ENCODE measurements at regions not wholly inside any gene's neighbourhood (a gene's known extent, or its start where the extent isn't known, plus 50 kb on each side); places are given as distances from the start of the nearest gene placed in this dataset.

DNA sequence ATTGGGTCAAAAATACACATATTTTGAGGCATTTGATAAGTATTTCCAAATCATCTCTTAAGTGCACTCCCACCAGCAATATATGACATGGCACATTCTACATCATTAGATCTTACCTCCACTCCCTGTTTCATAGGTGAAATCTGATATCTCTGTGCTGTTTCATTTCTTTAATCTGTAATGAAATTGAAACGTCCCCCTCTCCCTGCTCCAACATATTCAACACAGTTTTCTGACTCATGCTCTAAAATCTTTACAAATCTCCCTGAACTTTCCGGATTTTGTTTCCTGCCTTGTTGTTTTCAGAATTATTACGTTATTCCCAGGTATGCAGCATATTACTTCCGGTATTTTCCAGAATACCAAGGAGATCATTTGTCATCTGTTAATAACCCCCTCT lies 66.1 kb upstream of the AKT3 start:
- DNase-seq (ENCODE audit: low spot score), result no peak
- no peak overlapping the region for H3K27ac ChIP-seq
- no peak overlapping the region for H3K4me3 ChIP-seq
- TF ChIP-seq, protein P1, sequence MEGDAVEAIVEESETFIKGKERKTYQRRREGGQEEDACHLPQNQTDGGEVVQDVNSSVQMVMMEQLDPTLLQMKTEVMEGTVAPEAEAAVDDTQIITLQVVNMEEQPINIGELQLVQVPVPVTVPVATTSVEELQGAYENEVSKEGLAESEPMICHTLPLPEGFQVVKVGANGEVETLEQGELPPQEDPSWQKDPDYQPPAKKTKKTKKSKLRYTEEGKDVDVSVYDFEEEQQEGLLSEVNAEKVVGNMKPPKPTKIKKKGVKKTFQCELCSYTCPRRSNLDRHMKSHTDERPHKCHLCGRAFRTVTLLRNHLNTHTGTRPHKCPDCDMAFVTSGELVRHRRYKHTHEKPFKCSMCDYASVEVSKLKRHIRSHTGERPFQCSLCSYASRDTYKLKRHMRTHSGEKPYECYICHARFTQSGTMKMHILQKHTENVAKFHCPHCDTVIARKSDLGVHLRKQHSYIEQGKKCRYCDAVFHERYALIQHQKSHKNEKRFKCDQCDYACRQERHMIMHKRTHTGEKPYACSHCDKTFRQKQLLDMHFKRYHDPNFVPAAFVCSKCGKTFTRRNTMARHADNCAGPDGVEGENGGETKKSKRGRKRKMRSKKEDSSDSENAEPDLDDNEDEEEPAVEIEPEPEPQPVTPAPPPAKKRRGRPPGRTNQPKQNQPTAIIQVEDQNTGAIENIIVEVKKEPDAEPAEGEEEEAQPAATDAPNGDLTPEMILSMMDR (IDR thresholded peaks at IDR 0.05), result no peak

DNA sequence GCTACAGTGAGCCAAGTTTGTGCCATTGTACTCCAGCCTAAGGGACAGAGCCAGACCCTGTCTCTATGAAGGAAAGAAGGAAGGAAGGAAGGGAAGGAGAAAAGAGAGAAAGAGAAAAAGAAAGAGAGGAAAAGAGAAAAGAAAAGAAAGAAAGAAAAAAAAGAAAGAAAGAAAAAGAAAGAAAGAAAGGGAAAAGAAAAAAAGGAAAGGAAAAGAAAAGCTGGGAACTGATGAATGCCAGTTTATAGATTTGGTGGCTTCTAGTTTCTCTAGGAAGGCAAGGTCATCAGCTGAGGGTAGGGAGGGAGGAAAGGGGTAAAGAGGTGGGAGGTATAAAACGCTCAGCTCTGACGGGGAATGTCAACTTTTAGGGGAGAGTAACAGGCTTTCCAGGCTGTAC lies 62.3 kb upstream of the AKT3 start:
- Histone ChIP-seq H3K4me3 (no peak overlapping the region), H3K27ac (no peak overlapping the region)
- TF ChIP-seq, protein P1 (IDR thresholded peaks at IDR 0.05), result no peak
- no peak for DNase-seq (ENCODE audit: low spot score)

DNA sequence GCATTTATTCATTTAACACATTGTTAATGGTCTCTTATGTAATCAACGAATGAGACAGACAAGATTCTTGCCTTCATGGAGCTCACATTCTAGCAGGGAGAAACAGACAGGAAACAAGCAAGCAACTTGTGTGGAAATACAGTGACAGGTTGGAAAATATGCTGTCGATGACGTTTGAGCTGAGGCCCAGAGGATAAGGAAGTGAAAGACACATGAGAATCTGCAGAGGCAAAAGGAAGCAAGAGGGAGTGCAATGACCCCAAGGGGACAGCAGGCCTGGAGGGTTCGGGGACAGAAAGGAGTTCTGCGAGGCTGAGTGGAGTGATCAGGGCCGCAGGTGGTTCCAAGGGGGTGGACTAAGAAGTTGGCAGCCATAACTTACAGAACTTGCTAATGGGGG lies 60.6 kb upstream of the AKT3 start:
- H3K27ac ChIP-seq, result no peak overlapping the region
- no peak overlapping the region for H3K4me3 ChIP-seq
- TF ChIP-seq, protein P1 (IDR thresholded peaks at IDR 0.05), result no peak
- no peak for DNase-seq (ENCODE audit: low spot score)

DNA sequence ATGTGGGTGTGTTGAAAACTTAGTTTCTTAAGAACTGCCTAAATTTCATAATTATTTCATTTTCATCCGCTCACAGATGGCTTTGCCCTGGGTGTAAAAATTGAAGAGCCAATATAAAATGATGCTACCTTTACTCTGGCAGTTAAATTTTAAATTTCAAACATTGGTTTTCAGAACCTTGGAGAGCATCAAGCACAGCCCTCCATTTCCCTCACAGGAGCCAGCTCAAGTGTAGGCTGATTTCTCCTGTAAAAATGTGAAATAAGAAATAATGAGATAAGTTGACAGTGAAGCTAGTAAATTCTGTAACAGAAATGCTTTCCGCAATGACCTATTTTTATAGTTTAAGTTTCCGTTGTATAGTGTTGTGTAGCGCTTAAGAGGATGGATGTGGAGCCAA lies 53.9 kb upstream of the AKT3 start:
- Histone ChIP-seq H3K27ac (no peak overlapping the region), H3K4me3 (no peak overlapping the region)
- TF ChIP-seq, protein P1 (IDR thresholded peaks at IDR 0.05), result no peak
- DNase-seq (ENCODE audit: low spot score), result no peak

DNA sequence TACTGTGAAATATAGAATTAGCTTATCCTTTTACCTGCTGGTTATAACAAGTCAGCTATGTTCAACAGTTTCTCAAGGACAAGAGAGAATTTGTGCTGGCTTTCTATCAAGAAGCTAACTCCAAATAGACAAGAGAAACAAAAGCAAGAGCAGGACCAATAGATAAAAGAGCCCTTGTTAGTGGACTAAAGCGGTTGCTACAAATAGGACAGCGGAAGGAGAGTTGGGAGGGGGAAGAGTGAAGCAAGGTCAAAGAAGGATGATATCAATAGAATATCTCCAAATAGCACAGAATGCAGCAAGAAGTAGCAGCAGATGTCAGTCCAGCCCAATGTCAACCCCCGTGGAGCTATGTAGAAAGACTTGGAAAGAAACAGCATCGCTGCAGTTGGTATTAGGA lies 53.0 kb upstream of the AKT3 start:
- H3K4me3 ChIP-seq, result no peak overlapping the region
- no peak overlapping the region for H3K27ac ChIP-seq
- TF ChIP-seq, protein P1 (IDR thresholded peaks at IDR 0.05), result no peak
- DNase-seq (ENCODE audit: low spot score), result no peak

DNA sequence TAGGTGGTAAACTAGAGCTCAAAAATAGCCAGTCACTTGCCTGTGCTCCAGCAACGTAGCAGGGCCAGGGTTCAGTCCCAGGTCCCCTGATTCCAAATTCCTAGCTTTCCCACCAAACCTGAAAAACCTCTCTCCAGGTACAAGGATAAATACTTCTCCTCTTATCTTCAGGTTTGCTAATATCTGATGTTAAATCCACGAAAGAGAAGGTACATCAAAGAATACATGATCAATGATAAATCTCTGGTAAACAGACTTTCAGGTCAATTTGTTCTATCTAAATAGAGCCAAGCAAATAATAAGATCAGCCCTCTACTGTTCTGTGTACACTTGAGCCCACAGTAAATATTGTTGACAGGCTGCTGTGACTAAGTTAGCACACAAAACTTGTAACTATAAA lies 52.1 kb upstream of the AKT3 start:
- Histone ChIP-seq H3K4me3 (no peak overlapping the region), H3K27ac (no peak overlapping the region)
- TF ChIP-seq, protein P1 (IDR thresholded peaks at IDR 0.05), result no peak
- DNase-seq (ENCODE audit: low spot score), result no peak
